Hepatocyte (in vitro differentiated cells): ENCODE measurements at regions not wholly inside any gene's neighbourhood (a gene's known extent, or its start where the extent isn't known, plus 50 kb on each side); places are given as distances from the start of the nearest gene placed in this dataset.

ENCODE experiments used
- EZH2 ChIP-seq: fragments of 200-600 bp; sonication (generic); IDR thresholded peaks from 2 replicates; pipeline ENCODE4 v1.6.1; 2016; ENCODE audit warnings: antibody characterized with exemption, mild to moderate bottlenecking, borderline replicate concordance
- EZH2phosphoT487 ChIP-seq: fragments of 200-600 bp; sonication (generic); IDR thresholded peaks from one replicate; pipeline ENCODE4 v1.6.1; 2018; ENCODE audit warnings: antibody characterized with exemption, mild to moderate bottlenecking, low read depth, moderate library complexity; ENCODE audit not compliant: unreplicated experiment, severe bottlenecking
- TF ChIP-seq, protein P1 (sequence below): fragments of 200-600 bp; sonication (generic); IDR thresholded peaks from 2 replicates; pipeline ENCODE4 v1.5.1; 2016; ENCODE audit warnings: antibody characterized with exemption, mild to moderate bottlenecking; ENCODE audit not compliant: poor library complexity

DNA sequence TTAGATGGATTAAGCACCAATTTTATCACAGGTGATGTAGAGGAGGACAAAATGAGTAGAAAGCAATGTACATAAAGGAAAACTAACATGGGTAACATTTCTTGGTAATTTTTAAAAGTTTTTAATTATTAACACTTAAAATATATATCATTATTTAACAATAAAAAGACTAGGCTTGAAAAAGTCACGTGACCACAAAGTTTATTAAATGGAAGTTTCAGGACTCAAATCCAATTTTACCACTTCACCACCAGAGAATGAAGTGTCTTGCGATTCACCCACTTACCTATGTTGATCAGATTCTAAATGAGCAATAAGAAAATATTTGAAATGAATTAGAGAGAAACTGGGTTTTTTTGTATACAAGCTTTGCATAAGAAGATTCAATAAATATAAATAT, 721.3 kb downstream of the GBE1 start:
- TF ChIP-seq, protein P1, sequence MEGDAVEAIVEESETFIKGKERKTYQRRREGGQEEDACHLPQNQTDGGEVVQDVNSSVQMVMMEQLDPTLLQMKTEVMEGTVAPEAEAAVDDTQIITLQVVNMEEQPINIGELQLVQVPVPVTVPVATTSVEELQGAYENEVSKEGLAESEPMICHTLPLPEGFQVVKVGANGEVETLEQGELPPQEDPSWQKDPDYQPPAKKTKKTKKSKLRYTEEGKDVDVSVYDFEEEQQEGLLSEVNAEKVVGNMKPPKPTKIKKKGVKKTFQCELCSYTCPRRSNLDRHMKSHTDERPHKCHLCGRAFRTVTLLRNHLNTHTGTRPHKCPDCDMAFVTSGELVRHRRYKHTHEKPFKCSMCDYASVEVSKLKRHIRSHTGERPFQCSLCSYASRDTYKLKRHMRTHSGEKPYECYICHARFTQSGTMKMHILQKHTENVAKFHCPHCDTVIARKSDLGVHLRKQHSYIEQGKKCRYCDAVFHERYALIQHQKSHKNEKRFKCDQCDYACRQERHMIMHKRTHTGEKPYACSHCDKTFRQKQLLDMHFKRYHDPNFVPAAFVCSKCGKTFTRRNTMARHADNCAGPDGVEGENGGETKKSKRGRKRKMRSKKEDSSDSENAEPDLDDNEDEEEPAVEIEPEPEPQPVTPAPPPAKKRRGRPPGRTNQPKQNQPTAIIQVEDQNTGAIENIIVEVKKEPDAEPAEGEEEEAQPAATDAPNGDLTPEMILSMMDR = no peak
- no peak for TF ChIP-seq EZH2
- TF ChIP-seq EZH2phosphoT487 = no peak
